ENCODE measurements at regions not wholly inside any gene's neighbourhood (a gene's known extent, or its start where the extent isn't known, plus 50 kb on each side); places are given as distances from the start of the nearest gene placed in this dataset.
"Not testable (repeated sequence)": the region's sequence is repeated elsewhere in the genome, so short reads cannot be mapped to it uniquely, and the experiment has no call there.

DNA sequence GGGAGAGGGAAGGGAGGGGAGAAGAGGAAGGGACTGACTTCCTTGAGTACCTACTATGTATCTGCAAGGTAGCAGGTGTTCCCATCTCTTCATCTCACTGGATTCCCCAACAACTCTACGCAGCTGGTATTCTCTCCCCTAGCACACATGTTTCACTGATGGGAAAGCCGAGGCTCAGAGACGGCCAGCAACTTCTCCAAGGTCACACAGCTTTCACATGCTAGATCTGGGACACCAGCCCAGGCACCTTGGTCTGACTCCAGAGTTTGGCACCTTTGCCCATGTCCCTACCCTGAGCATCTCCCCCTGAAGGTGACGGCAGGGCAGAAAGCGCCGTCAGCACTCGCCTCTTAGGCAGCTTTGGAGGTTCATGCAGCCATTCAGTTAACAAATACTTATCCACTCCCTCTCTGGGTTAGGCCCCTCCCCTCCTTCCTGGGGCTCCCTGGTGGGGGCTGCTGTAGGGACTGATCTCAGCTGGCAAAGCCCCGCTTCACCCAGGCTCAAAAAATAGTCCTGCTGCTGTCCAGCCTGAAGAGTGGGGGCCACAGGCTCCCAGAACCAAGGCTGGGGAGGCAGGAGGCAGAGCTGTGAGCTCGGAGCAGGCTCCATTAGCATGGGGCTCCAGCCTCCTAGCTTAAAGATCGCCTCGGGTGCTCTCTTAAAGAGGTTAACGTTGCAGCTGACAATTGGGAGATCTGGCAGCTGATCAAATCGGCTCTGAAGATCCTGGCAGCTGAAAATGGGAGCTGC, 79.4 kb downstream of the IGLL1 start:
- DNase-seq: no peak

DNA sequence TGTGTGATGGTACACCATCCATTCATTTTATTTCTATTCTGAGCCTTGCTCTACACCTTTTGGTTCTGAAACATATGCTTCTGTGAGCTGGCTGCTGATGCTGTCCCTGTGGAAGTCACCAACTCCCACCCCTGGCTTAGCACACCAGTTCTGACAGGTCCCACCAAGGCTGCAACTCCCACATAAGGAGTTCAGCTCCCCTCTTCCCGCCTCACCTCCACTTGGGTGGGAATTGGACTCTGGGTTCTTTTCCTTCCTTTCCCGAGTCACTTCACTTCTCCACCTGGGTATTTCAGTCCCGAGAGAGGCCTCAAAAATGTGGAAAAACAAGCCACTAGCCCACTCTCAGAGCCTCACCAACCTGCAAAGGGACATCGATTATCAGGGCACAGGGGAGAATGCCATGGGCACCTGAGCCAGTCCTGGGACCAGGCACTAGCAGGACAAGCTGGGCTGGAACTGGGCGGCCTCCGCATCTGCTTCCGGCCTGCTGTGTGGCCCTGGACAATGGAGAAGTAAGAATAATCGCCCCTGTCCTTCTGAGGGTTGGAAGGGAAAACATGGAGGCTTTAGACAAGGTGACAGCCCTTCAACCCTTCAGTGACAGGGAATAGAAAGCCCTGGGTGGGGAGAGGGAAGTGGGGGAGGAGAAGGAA, 80.1 kb downstream of the IGLL1 start:
- DNase-seq: no peak

DNA sequence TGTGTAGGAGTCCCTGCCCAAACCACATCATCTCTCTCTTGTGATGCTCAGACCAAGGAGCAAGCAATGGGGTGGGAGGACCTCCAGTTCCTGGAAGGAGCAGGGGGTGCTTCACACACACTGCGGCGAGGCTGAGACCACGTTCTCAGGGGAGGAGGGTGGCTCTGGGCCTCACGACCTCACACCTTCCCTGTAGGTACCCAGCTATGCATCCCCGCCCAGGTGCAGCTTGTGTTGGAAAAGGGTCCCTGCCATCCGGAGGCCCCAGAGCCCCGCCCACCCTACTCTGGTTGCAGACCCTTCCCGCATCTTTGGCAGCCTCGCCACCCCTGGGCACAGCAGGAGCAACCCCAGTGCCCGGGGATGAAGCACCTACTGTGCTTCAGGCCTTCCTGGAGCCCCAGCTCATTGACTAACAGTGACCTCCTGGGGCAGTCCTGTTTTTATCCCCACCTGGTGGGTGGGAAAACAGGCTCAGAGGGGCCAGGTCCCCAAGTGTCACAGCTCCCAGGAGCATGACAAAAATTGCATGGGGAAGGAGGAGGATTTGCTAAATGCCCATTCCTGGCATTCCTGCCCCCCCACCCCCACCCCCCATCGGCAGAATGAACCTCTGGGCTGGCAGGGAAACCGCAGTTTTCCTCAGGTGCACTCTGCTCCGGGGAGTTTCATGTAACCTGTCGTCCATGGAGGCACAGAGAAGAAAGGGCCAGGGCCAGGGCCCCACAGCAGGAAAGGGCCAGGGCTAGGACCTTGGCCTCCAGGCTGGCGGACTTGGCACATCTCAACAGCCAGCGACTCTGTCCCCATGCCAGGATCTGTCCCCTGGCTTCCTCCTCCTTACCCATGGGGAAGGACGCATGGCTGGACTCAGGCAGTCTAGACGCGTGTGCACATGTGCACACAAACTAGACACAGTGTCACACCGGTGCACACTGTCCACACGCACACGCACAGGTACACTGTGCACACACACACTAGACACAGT, 81.0 kb downstream of the IGLL1 start:
- DNase-seq: no peak

DNA sequence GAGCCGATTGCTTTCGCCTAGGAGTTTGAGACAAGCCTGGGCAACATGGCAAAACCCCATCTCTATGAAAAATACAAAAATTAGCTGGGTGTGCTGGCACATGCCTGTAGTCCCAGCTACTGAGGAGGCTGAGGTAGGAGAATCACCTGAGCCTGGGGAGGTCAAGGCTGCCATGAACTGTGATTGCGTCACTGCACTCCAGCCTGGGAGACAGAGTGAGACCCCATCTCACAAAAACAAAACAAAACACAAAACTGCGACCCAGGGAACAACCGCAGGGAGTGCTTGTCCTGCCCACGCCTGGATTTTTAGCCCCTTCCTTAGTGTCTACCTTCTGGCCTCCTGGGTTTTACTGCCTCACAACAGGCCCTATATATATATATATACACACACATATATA, 82.2 kb downstream of the IGLL1 start:
- DNase-seq: not testable (repeated sequence)

DNA sequence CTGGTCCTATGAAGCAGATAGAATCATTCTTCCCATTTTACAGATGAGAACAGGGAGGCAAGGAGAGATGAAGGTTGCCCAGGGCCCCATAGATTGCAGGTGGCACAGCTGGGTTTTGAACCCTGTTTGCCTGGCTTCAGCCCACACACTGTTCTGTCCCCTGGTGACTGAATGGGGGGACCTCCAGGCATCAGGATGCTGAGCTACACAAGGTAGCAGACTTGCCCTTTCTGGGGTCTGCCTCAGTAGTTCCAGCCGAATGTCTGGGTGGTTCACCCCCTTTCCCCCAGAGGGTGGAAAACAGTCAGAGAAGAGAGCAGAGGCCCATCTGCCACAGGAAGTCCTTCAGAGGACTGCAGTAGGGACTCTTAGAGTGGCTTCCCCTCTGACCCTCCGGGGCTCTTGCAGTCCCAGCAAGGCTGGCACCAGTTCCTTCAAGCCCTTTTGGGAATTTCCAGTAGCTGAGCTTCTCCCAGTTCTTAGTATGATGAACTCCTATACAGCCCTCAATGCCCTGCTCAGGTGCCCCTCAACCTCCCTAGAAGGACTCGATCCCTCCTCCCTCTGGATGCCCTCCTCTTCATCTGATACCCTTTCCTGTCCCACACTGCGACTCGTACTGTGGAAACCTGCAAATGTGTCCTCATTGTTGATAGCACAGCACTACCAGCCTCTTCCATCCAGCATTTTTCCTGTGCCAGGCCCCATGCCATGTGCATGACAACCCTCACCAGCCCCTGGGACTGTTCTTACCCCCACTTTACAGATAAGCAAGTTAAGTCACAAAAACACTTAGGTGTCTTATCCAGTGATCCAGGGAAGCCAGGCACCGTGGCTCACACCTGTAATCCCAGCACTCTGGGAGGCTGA, 82.8 kb downstream of the IGLL1 start:
- no peak for DNase-seq

DNA sequence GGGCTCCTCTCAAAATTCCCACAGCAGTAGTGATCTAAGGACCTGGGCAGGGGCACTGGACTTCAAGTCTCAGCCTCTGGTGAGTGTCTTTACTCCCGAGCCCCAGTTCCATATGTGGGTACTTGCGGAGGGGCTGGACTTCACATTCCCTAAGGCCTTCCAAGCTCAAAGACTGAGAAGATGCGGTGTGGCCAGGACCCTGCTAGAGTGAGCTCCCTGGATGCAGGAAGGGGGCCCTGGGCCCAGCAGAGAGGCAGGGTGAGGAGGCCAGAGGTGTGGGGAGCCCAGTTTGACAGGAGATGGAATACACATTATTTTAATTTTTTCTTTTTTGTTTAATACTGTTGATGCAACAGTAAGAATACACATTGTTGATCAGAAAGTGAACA, 83.7 kb downstream of the IGLL1 start:
- DNase-seq: no peak

DNA sequence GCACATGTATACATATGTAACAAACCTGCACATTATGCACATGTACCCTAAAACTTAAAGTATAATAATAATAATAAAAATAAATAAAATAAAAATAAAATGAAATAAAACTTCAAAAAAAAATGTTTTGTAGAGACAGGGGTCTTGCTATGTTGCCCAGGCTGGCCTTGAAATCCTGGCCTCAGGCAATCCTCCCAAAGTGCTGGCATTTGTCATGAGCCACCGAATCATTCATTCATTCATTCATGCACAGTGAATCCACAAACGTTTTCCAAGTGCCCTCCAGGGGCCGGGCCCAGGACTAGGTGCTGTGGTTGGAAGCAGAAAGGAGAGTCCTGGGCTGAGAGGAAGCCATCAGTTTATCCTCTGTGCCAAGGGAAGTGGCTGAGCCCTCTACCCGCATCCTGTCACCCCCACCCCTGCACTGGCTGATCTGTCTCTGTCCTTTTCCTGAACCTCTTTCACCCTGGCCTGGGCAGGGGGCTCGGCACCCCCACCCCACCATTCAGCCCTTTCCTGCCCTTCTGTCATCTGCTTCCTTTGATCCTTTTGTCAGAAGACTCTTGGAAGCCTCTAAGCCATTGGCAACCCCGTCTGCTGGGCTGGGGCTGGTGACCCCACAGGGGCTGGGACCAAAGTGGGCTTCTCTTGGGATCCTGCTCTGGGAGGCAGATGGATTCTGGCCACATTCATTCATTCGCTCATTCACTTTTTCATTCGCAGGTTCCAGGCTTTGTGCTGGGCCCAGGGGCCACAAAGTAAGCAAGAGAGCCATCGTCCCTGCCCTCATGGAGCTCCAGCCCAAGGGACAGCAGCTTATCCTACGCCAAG, 84.3 kb downstream of the IGLL1 start:
- DNase-seq: no peak

DNA sequence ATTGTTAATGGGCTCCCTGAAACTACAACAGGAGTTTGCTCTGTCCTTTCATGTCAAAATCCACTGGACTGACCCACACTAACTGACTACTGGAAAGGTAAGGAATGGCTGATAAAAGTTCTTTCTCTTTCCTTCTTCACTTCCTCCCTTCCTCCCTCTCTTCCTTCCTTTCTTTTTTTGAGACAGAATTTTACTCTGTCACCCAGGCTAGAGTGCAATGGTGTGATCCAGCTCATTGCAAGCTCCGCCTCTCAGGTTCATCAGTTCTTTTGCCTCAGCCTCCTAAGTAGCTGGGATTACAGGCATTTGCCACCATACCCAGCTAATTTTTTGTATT, 85.2 kb downstream of the IGLL1 start:
- no peak for DNase-seq

DNA sequence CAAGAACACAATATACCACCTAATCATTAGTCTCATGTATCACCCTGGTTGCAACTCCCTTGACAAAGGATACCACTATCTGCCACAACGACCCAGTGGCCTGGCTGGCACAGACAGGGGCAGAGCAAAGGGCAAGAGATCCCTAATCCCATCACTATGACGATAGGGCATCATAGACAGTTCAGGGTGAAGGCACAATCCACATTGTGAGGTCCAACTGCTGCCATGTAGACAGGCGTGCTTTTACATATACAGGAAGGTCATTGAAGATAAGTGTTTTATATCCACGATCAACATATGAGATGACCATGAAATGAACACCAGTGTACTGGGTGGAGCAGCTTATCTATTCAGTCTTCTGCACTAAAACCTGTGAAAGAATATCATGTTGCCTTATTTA, 94.6 kb downstream of the IGLL1 start:
- no peak for DNase-seq

DNA sequence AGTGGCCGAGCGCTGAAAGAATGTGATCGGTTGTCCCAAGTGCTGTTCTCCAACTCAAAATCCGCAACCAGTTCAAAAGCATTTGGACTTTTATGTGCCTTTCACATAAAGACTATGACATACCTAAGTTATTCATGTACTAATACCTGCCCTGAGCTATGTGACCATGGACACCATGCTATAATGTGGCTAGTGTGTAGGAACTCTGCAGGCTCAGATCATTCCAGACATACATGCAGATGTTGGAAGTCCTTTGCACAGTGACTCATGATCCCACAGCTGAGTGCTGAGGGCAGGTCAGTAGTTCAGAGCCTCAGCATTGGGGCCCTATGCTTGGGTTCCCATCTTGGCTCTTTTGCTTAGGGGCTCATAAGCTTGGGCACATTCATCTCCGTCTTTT, 95.4 kb downstream of the IGLL1 start:
- no peak for DNase-seq

DNA sequence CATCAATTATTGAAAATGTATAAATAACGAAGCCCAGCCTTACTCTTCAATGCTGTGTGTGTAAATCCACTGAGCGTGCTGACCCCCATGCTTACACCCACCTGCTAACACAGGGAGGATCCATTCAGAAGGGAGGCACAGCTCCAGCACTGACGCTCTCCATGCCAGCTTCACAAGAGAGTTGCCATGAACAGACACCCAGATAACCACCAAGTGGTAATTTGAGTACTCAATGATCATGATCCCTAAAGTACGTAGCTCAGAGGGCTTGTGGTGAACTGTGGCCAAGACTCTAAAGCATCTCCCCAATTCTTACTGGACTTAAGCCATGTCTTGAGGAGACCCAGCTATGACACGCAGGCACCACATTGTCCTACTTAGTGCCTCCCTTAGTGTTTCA, 98.7 kb downstream of the IGLL1 start:
- DNase-seq: no peak

DNA sequence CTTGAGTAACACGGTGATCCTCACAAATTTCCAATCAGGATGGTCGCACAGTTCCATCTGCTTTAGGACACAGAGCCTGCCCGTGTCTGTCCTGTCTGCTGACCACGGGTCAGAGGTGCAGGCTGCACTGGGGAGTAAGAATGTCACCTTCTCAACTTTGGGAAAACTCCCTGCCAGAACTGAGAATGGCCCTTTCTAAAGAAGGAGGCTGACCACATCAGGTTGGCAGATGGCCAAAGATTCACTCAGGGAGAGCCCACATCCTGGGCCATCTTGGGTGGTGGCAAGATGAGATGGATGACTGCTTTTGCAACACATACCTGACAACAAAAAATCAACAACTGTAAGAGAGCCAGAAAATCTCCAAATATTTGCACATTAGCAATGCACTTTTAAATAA, 101.9 kb downstream of the IGLL1 start:
- DNase-seq: no peak

DNA sequence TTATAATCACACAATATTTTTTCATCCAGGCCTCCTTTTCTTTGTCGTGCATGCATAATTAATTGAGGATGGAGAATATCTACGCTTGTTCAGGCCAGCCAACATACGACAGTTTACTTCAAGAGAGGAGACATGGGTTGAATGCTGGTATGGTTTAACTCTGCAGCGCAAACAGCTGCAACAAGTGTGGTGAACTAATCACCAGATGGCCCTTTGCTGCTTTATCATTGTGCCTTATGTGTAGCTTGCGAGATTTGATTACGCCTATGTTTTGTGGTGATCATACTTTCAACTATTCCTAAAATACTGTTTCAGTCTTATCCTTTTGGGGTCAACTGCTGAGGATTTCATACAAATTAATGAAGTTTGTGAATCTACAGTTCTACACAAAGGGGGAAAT, 105.6 kb downstream of the IGLL1 start:
- DNase-seq: not testable (repeated sequence)

DNA sequence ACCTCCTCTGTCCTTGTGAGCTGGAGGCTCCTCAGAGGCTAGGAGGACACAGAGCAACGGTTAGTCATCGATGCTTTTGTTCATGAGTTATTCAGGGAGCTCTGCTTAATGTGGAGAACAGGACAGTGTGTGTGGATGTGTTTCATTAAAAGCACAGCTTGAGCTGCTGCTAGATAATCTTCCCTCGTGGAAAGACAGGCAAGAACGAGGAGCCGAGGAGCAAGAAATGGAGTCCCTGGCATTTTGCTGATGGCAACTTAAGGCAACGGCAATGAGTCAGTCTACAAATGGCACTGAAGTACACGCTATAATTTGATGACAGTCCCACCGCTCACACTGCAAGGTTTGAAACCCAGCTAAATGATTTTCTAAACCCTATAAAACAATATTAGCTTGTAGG, 106.2 kb downstream of the IGLL1 start:
- DNase-seq: no peak

DNA sequence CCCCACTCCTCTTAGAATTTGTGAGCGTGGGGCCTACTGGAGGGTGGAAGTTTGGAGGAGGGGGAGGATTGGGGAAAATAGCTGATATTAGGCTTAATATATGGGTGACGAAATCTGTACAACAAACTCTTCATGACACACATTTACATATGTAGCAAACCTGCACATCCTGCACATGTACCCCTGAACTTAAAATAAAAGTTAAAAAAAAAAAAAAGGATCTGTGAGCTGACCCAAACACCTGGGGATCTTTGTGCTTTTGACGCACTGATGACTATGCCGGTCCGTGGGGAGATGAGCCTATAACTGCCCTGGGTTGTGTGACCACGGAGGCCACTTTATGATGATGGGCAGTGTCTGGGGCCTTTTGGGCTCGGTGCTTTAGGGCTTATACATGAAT, 107.7 kb downstream of the IGLL1 start:
- DNase-seq: not testable (repeated sequence)

DNA sequence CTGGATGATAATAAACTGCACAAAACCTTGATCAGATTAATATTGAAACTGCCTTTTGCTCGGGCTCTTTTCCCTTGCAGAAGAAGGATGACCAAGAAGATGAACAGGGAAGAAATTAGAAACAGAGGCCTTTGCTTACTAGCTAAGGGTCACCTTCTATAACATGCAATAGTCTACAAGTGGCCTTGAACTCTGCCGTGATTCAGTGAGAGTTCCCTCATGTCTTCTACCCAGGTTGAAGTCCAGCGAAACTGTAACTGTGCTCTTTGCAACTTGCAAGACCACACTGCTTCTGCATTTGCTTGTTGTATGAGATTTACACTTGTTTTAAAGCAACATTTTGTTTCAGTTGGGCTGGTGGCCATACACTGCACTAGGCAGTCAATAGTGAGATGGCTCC, 108.4 kb downstream of the IGLL1 start:
- DNase-seq: no peak

DNA sequence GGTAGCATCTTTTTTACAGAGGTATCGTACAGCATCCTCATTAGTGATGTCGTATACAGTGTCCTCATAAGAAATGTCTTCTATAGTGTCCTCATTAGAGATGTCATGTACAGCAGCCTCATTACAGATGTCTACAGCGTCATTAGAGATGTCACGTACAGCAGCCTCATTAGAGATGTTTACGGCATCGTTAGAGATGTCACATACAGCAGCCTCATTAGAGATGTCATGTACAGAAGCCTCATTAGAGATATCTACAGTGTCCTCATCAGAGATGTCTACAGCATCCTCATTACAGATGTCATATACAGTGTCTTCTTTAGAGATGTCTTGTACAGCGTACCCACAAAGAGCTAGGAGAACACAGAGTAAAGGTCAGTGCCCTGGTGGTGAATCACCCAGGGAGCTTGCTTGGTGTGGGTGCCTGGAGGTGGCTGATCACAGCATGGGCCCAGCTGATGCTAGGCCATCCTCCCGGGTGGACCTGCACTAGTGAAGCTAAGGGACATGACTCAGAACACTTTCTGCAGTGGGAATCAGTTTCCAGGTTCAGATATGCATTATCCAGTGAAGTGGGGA, 109.2 kb downstream of the IGLL1 start:
- no peak for DNase-seq

DNA sequence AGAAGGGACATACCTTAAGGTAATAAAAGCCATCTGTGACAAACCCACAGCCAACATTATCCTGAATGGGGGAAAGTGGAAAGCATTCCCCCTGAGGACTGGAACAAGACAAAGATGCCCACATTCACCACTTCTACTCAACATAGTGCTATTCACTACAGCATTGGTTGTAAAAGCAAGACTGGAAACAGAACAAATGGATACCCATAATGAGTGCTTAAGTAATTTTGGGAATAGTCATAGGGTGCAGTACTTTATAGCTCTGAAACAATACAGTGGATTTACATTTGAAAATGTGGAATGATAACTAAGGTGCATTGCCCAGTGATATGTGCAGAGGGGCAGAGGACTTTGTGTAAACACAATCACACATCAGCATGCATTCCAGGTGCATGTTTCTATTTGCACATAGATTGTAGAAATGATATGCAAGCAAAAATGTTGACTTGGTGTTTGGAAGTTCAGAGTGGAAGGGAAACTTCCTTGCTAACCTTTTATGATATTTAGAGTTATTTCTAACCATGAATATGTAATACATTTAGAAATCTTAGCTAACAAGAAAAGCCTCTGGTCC, 112.3 kb downstream of the IGLL1 start:
- DNase-seq: no peak

DNA sequence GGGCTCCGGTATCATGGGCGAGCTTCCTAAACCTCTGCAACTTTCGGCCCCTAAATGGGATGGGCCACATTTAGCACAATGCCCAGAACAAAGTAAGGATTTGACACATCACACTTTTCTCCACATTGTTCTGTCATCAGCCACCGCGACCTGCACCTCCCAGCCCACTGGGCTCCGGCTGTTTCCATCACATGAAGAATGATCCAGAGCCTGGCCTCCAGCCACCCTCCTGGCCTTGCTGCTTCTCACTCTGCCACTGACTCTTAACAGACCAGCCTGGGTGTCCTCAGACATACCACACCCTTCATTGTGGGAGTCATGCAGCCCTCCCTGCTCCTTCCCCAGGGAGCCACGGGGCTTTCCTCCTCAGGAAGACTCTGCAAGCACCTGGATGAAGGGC, 113.7 kb downstream of the IGLL1 start:
- no peak for DNase-seq

DNA sequence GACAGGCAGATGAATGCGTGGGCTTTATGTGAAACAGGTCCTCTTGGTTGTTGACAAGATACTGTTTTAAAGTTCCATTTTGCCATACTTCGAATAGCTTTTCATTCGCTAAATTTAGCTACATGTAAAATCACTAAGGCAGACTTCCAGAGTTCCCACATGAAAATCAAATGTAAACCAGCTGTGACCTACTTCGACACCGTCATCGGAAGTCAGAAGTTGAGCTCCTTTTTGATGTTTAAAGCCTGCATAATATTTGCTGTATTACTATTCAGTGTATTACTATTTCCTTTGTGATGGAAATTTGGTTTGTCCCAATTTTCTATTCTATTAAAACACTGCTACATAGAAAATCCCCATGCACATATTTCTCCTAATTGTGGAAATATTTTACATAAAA, 115.3 kb downstream of the IGLL1 start:
- DNase-seq: not testable (repeated sequence)

DNA sequence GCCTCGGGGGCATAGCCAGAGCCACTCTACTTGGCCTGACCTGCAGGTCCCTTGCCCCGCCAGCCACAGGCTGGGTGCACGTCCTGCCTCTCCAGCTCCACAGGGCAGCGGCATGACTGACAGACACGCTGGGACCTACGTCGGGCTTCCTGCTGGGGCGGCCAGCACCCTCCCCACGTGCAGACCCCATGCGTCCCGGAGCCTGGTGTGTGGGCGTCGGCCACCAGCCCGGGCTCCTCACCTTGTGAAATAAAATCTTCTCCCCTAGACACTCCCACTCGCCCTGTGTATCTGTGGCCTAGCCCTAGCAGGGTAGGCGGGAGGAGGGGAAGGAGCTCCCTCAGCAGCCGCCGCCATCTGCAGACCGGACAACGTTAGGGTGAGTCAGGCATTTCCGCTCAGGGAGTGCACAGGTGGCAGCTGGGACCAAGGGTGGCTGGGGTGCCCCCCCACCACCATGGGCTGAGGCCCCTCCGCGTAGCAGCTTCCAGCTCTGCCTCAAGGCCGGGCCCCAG, 119.5 kb downstream of the IGLL1 start:
- DNase-seq: not testable (repeated sequence)

Data from effector CD8-positive, alpha-beta T cell (primary cell).